Neural progenitor cell (in vitro differentiated cells): ENCODE measurements at regions not wholly inside any gene's neighbourhood (a gene's known extent, or its start where the extent isn't known, plus 50 kb on each side); places are given as distances from the start of the nearest gene placed in this dataset.

Experiments
- EZH2 ChIP-seq: fragments of 200-600 bp; sonication (generic); IDR thresholded peaks from 2 replicates; pipeline ENCODE4 v1.6.1; 2017; ENCODE audit warnings: antibody characterized with exemption, mild to moderate bottlenecking, moderate library complexity
- EZH2phosphoT487 ChIP-seq: fragments of 200-600 bp; sonication (generic); IDR thresholded peaks from 2 replicates; pipeline ENCODE4 v1.6.1; 2017; ENCODE audit warnings: antibody characterized with exemption
- TF ChIP-seq, protein P1 (sequence below): fragments of 200-600 bp; sonication (generic); IDR thresholded peaks from 2 replicates; pipeline ENCODE4 v1.5.1; 2017; ENCODE audit warnings: antibody characterized with exemption, mild to moderate bottlenecking

- no peak for TF ChIP-seq EZH2phosphoT487
- TF ChIP-seq, protein P1, sequence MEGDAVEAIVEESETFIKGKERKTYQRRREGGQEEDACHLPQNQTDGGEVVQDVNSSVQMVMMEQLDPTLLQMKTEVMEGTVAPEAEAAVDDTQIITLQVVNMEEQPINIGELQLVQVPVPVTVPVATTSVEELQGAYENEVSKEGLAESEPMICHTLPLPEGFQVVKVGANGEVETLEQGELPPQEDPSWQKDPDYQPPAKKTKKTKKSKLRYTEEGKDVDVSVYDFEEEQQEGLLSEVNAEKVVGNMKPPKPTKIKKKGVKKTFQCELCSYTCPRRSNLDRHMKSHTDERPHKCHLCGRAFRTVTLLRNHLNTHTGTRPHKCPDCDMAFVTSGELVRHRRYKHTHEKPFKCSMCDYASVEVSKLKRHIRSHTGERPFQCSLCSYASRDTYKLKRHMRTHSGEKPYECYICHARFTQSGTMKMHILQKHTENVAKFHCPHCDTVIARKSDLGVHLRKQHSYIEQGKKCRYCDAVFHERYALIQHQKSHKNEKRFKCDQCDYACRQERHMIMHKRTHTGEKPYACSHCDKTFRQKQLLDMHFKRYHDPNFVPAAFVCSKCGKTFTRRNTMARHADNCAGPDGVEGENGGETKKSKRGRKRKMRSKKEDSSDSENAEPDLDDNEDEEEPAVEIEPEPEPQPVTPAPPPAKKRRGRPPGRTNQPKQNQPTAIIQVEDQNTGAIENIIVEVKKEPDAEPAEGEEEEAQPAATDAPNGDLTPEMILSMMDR: no peak
- no peak for TF ChIP-seq EZH2
These were observed 222.4 kb downstream of the HHIP start for GRCh38 chr4:144868309-144868708.
